ENCODE measurements at regions not wholly inside any gene's neighbourhood (a gene's known extent, or its start where the extent isn't known, plus 50 kb on each side); places are given as distances from the start of the nearest gene placed in this dataset.

DNA sequence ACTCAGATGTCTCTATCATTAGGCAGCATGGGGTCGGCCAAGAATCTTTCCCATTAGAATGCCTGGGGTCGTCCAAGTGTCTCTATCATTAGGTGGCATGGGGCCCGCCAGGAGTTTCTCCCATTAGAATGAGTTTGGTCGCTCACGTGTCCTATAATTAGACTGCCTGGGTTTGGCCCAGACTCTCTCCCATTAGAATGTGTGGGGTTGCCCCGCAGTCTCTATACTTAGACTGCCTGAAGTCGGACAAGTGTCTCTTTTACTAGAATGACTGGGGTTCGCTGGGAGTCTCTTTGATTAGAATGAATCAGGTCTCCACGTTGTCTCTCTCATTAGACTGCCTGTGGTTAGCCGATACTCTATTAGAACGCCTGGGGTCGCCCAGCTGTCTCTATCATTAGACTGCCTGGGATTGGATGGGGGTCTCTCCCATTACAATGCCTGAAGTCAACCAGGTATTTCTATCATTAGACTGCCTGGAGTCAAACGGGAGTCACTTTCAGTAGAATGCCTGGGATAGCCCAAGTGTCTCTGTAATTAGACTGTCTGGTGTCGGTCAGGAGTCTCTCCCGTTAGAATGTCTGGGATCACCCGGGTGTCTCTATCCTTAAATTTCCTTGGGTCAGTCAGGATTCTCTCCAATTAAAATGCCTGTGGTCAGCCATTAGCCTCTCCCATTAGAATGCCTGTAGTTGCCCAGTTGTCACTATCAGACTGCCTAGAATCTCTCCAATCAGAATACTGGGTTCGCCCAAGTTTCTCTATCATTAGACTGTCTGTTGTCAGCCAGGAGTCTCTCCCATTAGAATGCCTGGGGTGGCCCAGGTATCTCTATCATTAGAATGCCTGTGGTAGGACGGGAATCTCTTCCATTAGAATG is 1454.1 kb downstream of the UQCRFS1 start:
- TF ChIP-seq, protein P1, sequence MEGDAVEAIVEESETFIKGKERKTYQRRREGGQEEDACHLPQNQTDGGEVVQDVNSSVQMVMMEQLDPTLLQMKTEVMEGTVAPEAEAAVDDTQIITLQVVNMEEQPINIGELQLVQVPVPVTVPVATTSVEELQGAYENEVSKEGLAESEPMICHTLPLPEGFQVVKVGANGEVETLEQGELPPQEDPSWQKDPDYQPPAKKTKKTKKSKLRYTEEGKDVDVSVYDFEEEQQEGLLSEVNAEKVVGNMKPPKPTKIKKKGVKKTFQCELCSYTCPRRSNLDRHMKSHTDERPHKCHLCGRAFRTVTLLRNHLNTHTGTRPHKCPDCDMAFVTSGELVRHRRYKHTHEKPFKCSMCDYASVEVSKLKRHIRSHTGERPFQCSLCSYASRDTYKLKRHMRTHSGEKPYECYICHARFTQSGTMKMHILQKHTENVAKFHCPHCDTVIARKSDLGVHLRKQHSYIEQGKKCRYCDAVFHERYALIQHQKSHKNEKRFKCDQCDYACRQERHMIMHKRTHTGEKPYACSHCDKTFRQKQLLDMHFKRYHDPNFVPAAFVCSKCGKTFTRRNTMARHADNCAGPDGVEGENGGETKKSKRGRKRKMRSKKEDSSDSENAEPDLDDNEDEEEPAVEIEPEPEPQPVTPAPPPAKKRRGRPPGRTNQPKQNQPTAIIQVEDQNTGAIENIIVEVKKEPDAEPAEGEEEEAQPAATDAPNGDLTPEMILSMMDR (IDR thresholded peaks at IDR 0.05) = no peak
- TF ChIP-seq POLR2A (IDR thresholded peaks at IDR 0.05) = no peak
